HG02798 (cell line): ENCODE measurements at regions not wholly inside any gene's neighbourhood (a gene's known extent, or its start where the extent isn't known, plus 50 kb on each side); places are given as distances from the start of the nearest gene placed in this dataset.

ENCODE experiments used
- ATAC-seq: cut with Tn5 transposase; IDR thresholded peaks from one replicate; pipeline ENCODE4 v1.9.1; 2021; ENCODE audit warnings: mild to moderate bottlenecking; ENCODE audit not compliant: unreplicated experiment, poor library complexity

DNA sequence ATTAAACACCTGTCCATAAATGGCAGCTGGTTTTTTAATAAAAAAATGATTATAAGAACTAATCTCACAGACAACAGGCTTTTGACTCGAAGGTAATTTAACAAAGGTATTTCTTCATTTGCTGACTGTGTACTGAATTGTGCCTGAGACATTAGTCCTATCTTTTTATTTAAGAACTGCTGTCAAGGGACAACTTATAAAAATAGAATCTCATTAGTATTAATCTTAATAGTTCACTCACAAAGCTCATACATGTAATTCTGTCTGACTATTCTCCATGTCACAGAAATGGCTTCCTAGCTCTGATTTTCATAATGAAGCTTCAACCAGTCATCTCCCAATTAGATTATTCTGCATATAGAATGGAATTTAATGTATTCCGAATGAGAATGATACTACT lies 276.9 kb upstream of the PDZRN3 start:
- no peak for ATAC-seq

DNA sequence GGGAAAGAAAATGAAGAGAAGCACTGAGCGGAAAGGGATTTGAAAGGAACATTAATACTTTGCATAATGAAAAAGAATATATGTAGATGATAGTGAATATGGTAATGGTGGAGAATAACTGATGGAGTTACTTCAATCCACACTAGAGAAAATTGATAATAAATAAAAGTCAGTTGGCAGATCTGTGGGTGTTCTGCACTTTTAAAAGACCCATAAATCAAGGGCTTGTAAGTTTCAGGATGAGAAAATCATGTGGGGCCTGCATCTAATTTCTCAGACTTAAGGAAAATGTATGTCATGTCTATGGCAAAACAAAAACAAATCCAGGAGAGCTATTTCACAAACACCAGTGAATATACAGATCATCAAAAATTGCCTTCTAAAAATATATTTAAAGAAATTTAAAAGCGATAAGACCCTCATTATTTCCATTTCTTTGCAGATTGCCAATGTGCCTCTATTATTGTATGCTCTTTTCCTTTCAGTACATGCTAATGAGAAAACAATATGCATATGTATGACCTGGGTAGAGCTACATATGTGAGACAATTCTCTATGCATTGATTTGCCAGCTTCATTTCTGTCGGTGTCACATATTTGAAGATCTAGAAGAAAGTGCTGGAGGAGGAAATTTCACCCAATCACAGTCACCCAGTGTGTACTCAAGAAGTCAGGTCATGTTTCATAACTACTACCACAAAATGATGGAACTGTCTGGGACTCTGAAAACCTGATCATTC lies 269.9 kb upstream of the PDZRN3 start:
- ATAC-seq: no peak

DNA sequence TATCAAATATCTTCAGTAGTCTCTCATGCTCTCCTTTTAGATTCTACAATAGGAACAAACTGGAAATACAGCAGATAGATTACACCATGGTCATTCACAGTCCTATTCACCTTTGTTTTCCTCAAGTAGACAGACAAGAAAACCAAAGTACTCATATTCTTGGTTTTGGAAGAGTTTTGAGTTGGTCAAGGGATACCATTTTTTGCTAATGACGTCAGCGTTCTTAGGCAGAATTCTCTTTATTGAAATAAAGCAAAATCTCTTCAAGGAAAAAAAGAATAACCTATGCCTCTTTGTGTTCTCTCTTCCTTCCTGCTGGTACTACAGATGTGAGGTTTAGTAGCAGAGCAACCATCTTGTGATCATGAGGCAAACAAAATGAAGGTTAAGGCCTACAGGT lies 268.3 kb upstream of the PDZRN3 start:
- ATAC-seq: no peak

DNA sequence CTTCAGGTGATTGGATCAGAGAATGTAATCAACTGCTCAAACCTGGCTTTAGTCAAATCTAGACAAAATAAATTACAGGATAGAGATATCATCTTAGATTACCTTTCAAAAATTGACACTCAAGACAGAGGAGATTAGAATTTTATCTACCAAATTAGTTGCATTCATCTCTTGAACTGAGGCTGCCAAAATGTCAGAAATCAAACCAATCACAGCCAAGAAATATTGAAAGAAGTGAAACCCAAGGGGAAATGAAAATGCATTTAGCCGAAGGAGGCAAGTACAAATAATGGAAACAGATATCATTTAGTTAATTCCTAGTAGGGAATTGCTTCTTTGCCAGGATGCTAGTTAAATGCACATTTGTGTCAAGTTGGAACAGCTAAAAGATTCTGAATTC lies 261.1 kb upstream of the PDZRN3 start:
- ATAC-seq: no peak

DNA sequence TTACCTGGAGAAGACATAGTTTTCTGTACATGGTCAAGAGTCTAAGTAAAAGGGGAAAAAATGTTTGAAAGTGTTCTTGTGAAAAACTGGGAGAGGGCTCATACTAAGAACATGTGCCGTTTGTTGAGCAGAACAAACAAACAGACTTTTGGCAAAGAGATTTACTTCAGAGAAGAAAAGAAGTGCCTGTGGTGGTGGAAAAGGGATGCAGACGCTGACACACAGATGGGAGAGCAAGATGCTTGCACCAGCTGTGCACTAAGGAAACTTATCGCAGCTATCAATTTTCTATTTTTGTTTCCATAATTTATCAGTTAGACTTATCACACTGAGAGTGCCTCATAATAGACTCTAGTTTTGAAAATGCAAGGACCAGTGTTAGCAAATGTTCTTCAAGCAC lies 259.6 kb upstream of the PDZRN3 start:
- ATAC-seq: no peak

DNA sequence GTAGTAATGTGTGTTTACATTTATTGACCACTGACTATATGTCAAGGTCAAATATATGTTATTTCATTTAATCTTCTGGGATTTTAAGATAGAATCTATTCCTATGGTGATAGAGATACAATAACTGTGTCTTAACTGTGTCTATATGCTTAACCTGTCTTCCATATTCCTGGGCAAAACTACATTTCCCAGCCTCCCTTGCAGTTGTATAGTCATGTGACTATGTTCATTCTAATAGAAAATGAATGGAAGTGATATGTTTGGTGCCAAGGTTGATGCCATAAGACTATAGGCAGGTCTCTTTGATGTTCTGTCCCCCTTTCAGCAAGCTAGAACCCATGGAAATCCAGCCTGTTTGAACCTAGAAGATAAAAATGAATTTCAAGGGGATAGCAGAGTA lies 258.8 kb upstream of the PDZRN3 start:
- ATAC-seq: no peak

DNA sequence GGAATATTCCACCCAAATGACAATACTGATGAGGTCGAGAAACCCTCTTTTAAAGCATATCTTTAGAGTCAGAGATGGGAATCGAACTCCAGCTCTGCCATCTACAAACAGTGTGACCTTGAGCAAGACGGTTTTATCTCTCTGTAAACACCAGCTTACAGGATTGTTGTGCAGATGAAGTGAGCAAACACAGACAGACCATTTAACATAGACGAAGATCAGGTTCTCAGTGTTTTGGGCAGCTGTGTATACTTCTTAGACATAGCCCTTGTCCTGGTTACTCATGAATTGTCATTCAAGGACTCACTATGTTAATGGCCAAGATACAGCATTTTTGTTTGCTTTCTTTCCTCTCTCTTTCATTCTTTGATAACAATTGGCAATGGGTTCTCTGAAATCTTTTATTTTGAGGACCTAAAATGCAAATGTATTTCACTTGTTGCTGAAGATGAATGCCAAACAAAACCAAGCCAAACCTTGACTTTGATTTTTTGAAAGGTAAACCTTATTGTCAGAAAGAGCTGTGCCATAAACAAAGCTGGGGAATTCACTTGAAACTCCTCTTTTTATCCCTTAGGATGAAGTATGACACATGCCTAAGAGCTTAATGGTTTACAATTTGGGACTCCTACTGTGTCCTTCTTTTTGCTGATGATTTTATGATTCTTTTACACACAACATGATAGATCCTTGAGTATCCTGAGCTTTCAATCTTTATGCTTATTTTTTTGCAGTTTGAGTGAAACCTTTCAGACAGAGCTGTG lies 250.0 kb upstream of the PDZRN3 start:
- ATAC-seq: no peak

DNA sequence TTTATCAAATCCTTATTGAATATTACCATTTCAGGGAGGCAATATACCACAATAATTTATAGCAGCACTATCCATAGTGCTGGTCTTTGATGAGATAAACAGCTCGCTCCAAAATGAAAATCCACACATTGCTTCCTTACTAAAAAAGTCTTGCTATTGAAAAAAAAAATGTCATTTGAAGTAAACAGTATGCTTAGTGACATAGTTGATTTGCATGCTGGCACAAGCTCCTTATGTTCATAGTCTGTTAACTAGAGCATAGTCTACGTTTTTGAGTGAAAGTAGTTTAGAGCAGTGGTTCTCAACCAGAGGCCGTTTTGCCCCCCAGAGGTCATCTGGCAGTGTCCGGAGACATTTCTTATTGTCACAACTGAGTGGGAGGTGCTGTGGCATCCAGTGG lies 249.4 kb upstream of the PDZRN3 start:
- no peak for ATAC-seq

DNA sequence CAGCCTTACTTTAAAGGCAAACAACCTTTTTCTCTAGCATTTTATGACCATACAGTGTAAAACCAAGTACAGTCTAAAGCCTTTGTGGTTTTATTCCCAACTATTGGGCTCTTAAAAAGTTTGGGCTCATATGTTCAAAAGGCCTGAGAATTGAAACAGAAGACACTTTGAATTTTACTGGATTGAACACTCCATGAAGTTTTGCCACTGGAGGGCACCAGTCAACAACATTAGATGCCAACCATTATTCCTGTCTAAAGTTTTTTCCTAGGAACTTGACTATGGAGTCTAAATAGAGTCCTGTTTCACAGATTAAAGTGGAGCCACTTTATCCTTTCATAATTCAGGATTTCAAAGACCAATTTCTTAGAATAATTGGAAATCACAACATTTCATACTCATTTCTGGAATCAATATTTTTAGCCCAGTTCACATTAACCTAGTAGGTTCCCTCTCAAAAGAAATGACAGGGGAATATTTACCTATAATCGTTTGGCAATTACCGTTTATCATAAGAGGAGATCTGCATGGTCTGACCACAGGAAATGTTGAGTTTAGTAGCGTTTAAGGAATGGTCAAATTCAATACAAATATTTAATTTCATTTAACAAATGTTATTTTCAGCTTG lies 244.1 kb upstream of the PDZRN3 start:
- no peak for ATAC-seq

DNA sequence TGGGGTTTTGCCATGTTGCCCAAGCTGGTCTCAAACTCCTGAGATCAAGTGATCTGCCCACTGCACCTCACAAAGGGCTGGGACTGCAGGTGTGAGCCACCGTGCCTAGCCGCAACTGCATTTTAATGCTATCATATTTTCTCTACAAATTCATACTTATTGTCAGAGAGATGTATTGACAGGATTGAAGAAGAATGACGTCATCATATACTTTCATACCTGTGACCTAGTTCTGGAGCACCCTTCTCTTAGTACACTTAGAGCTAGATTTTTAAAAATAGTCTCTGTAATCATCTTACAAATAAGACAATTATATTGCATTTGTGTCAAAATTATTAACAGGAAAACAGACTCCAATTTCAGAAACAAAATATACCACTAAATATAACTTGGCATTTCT lies 242.8 kb upstream of the PDZRN3 start:
- ATAC-seq: no peak

DNA sequence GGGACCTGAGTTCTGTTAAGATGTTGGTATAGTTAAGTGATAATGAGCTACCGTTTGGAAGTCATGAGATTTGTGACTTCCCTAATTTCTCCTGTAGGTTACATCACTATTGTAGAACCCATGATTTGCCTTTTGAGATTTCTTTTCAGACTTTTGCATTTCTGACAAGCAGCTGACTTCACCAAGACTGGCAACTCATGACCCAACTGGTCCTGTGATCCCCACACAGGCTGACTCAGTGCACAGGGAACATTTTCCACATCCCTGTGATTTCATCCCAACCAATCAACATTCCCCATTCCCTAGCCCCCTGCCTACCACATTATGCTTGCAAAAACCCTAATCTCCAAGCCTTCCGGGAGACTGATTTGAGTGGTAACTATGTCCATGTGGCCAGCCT lies 242.1 kb upstream of the PDZRN3 start:
- ATAC-seq: no peak

DNA sequence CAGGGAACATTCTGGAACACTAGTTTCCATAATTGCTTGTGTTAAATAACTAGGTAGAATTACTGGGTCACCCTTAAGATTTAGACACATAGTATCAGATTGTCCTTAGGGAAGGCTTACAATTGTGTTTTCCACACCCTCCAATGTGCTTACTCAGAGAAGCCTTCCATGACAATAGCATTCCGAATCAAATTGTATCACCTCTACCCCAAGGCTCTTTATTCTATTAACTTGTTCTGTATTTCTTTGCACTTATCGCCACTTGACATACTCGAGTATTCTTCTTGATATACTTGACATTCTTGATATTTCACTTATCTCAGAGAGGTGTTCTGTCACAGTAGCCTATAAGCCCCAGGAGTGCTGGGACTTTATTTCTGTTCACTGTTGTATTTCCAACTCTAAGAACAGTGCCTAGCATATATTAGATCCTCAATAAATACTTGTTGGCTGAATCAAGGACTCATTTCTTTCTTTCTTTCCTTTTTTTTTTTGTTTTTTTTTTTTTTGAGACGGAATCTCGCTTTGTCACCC lies 238.9 kb upstream of the PDZRN3 start:
- ATAC-seq: no peak

DNA sequence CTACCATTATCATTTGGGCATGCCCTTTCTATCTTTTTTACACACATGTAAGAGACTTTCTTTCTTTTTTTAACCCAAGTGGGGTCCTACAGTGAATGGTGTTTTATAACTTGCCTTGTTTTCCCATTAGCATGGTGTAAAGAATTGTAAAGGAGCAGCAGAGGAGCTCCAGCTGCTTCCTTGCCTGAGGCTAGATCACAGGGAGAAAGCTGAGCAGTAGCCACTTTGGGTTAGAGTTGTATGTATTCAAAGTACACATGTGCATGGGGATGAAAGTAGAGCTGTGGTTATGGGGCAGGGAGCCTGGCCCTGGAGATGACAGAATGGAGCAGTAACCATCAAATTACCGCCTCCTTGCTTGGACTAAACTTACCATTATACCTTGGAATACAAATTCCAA lies 231.1 kb upstream of the PDZRN3 start:
- ATAC-seq: no peak

DNA sequence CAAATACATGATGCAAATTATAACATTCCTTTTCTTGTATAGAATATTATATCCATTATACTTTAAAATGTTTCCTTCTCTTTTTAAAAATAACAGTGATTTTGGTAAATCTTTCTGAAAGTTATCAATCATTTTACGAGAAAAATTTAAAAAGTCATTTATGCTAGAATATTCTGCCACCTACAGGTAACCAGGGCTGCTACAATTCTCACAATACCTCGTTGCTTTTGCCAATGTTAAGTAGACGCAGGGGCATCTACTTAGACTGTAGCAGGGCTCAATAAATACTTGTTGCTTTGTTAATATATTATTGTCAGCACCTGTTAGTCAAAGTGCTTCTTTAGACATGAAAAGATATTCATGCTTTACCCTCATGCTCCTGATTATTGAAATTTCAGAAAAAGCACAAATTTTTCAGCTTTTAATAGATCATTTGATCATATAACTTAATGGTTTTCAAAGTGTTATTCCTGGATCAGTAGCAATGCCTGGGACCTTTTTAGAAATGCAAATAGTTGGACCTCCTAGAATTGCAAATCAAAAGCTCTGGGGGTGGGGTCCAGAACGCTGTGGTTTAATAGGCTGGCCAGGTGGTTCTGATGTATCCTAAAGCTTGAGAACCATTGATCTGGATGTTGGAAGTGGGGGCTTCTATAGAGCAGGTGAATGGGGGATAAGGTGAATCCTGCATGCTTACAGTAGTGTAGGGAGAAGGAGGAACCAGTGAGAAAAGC lies 223.6 kb upstream of the PDZRN3 start:
- ATAC-seq: no peak

DNA sequence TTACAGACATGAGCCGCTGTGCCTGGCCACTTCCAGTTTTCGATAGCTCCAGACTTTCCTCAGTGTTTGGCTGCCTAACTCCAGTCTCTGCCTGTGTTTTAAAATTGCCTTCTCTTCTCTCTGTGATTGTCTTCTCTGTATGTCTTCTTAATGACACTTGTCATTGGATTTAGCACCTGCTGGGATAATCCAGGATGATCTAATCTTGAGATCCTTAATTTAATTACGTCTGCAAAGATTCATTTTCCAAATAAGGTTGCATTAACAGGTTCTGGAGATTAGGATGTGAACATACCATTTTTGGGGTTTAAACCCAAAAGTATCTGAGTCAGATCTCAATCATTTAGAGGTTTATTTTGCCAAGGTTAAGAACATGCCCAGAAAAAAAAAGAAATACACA lies 222.2 kb upstream of the PDZRN3 start:
- no peak for ATAC-seq

DNA sequence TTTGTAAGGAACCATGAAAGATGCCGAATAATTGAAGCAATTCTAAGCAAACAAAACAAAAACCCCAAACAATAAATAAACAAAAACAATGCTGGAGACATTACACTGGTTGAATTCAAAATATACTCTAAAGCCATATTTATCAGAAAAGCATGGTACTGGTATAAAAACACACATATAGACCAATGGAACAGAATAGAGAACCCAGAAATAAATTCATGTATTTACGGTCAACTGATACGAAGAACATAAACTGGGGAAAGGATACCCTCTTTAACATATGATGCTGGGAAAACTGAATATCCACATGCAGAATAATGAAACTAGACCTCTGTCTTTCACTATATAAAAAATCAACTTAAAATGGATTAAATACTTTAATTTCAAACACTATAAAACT lies 214.3 kb upstream of the PDZRN3 start:
- ATAC-seq: no peak

DNA sequence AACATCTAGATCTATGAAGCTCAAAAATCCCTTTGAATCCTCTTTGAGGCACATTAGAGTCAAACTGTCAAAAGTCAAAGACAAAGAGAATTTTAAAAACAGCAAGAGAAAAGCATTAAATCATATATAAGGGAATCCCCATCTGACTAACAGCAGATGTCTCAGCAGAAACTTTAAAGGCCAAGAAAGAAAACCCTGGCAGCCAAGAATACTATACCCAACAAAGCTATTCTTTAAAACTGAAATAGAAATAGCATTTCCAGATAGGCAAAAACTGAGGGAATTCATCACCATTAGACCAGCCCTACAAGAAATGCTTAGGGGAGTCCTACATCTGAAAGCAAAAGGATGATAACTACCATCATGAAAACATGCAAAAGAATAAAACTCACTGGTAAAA lies 211.2 kb upstream of the PDZRN3 start:
- no peak for ATAC-seq

DNA sequence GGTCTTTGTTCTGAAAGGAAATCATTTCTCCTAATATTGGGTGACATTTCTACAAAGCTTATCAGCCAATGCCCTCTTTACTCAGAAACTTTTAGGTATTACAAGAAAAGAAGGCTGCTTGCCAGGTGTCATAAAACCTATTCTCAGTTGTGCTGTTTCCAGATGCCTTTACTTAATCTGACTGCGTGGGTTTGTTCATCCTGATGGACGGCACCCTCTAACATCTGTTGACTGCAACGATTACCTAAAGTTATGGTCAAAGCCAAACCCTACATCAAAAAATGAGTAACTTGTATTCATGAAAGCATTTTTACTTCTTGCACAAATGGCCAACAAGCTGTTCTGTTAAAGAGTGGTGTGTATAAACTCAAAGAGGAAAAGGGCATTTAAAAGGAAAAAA lies 207.7 kb upstream of the PDZRN3 start:
- ATAC-seq: no peak

DNA sequence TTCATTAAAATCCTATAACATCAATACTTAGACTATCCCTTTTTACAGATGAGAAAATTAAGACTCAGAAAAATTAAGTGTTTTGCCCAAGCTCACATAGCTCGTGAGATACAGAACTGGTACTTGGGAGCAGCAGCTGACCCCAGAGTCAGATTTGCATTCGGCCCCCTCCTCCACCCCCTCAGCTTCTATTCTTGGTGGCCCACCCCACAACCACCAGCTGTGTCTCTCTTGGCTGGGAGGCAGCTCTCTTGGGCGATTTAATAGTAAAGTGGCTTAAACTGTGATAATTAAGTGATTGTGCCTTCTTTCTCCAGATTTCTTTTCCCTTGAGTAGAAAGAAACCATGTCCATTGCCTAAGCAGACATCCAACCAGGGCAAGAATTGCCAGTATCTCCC lies 203.6 kb upstream of the PDZRN3 start:
- no peak for ATAC-seq

DNA sequence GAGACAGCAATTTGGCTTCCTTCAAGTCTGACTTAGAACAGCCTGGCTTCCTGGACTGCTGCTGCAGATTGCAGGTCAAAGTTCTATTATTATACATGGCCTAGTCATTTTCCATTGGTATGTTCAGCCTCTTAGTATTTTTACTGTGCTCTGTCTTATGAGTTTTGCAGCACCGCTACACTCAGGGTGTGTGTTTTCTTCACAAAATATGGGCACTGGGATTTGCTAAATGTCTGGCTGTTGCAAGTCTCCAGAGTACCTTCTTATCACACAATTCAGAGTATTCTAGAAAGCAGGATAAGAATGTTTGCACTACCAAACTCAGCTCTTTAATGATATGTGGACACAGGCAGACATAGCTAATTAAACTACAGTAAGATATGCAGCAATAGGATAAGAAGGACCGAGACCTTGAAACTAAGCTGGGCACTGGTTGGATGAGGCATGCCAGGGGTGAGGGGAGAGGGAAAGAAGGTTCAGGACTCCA lies 203.0 kb upstream of the PDZRN3 start:
- no peak for ATAC-seq

DNA sequence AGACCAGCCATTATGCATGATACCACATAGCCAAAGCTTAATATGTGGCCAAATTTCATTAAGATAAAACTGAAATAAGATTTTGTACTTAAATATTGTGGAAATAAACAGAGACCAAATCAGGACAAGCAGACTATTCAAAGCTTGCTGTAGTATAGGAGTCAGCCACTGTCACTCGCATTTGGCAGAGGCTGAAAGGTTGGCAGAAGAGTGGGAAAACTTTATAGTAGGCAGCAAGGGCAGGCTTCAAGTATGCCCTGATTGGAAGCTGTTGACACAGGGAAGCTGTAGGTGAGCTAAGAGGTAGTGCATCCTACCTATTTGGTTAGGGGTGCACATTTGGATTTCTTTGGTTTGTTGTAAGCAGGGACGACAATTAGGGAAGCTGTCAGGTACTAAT lies 202.5 kb upstream of the PDZRN3 start:
- no peak for ATAC-seq
